IPS-NIHi7 (cell line): ENCODE measurements at regions not wholly inside any gene's neighbourhood (a gene's known extent, or its start where the extent isn't known, plus 50 kb on each side); places are given as distances from the start of the nearest gene placed in this dataset.

Experiments
- DNase-seq: peaks from one replicate; pipeline ENCODE4 v3.0.0; 2012; ENCODE audit warnings: mixed read lengths; ENCODE audit errors: extremely low spot score

DNA sequence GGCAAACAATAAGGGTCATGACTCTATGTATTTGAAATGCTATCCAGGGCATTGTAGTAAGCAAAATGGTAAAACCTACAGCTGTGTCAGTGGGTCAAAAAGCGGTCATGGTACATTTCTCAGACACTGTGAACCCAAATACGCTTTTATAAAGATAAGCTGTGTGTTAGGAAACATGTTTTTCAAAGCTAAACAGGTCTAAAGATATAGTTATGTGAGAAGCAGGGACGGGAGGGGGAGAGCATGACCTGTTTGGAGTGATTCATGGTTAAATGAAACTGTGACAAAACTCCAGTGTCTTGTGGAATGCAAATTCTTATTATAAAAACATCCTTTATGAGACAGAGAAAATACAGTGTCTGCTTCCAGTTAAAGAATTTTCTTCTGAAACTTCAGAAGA lies 205.4 kb upstream of the BMP2 start:
- DNase-seq: no peak

DNA sequence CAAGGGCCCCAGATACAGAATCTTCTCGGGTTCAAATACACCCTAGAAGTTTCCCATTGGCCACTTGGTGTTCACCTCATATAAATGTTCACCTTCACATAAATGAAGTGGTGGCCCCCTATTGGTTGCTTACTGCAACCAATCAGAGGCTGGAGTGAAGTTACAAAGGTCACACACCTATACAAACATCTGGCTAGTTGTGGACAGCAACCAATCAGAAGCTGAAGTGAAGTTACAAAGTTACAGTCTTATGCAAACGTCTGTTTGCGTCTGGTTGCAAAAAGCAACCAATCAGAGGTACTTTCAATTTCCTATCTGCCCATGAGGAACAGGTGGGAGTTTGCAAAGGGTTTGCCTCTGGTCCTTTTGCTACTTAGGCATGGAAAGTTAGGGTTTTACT lies 206.5 kb upstream of the BMP2 start:
- DNase-seq: no peak

DNA sequence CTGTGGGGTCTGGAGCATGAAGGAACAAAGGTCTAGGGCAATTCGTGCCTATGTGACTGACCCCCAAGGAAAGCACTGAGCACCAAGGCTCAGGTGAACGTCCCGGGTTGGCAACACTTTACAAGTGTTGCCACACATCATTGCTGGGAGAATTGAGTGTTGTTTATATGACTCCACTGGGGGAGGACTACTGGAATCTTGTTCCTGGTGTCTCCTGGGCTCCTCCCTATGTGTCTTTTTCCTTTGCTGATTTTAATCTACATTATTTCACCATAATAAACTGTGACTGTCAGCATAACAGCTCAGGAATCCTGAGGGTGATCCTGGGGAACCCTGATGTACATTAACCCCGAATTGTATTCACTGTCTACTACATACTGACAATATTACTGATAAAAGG lies 207.7 kb upstream of the BMP2 start:
- DNase-seq: no peak

DNA sequence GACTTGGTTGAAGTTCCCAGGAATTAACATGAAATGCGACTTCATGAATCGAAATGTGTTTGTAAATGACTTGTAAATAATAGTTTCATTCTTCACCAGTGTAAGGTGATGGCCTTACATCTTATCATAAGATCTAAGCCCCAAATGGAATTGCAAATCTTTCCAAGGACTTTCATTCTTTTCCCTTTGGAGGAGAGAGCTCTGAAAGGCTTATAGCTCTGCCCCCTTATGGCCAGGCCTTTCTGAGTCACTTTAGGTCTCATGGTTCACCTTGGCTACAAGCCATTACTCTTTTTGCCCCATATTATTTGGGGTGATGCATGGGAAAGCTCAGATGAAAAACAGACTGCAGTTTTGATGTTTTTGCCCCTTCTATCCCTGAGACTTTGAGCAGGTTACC lies 209.1 kb upstream of the BMP2 start:
- peak; percentile 41 for DNase-seq

DNA sequence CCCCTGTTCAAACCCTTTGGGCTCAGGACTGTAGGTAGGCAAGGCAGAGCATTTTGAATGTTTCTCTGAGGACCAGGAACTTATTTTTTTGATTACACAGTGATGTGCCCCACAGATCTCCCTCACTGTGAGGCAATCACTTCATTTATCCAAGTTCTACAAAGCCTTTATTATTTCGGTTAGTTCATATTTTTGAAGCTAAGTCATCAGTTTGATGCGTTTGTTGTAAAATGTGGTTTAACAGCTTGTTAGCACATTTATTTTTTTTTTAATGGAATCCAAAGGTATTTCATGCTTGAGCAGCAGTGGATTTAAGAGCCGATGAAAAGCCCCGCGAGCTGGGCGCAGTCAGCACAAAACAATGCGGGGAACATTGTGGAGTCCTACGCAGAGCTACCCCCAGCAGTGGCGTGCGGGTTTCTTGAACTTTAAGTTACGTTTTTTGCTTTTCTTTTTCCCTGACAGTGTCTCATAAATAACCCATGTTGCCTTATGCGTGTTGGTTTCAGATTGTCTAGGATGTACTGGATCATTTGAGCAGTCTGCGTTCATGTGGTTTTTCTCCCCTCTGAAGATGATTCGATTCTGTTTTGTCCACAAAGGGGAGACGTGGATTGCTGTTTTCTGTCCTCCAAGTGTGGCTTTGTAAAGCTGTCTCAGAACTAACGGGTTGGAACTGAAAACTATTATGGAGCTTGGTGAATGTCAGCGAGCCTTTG lies 233.6 kb upstream of the BMP2 start:
- DNase-seq: no peak

DNA sequence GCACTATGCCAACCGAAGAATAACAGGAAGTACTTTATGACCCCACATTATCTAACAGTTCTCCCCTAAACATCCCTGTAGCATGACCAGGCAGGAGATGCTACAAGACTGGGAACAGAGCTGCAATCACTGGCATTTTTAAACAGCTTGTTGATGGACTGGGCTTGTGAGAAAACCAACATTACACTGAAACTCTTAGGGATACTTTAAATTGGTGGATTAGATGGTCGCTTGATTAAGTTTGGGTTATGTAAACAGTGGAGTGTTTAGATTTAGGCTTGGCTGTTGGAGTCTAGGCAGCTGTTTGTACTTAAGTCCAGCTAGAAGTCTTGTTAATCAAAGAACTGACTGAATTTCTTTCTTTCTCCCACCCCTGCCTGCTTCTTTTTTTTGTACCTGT lies 234.1 kb upstream of the BMP2 start:
- no peak for DNase-seq

DNA sequence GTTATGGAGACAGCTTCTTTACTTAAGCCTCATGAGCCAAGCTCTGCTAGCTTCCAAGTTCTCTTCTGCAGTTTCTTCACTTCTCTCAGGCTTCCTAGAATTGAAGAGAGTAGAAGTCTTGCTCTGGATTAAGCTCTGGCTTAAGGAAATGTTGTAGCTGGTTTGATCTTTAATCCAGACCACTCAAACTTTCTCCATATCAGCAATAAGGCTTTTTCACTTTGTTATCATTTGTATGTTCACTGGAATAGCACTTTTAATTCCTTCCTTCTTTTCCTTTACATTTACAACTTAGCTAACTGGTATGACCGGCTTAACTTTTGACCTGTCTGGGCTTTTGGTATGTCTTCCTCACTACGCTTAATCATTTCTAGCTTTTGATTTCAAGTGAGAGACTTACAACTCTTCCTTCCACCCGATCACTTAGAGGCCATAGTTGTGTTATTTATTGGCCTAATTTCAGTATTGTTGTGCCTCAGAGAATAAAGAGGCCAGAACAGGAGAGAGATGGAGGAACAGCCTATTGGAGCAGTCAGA lies 236.6 kb upstream of the BMP2 start:
- DNase-seq: no peak

DNA sequence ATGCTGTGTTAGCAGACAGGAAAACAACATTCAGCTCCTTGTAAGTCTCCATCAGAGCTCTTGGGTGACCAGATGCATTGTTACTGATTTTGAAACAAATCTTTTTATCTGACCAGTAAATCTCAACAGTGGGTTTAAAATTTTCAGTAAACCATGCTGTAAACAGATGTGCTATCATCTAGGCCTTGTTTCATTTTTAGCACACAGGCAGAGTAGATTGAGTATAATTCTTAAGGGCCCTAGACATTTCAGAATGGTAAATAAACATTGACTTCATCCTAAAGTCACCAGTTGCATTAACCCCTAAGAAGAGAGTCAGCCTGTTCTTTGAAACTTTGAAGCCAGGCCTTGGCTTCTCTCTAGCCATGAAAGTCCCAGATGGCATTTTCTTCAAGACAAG lies 237.2 kb upstream of the BMP2 start:
- no peak for DNase-seq

DNA sequence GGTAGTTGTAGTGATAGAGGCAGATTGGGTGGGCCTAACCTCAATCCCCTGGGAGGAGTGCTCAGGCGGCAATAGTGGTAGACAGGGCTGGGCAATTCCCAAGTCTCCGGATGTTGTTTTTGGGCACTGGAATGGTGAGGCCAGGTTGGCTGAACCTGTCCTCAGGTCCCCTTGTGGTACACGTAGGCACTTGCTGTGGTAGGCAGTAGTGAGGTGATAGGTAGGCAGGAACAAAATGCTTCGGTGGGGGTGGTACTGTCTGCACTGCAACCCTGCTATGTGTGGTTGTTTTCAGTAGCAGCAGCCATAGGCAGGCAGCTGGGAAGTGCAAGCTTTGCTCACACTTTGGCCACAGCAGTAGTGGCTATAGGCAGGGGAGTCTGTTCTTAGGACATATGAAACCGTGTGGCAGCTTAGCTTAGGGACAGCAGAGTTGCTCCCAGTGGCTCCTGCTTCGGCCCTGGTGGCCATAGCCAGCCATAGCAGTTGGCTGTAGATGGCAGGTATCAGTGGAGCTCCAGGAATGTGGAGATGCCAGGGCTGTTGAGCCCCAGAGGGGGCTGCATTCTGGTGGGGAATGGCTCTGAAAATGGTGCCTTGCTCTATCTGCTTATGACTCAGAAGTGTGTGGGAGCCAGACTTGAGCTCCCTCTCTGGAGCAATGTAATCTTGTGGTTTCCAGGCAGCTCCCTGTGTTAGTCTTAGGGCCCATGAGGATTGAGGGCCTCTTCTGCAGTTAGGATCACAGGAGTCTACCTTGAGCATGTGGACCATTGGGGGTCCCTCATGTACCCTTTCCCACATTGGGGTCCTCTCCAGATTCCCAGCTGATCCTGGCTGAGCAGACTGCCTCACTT lies 241.8 kb upstream of the BMP2 start:
- peak; percentile 58 for DNase-seq

DNA sequence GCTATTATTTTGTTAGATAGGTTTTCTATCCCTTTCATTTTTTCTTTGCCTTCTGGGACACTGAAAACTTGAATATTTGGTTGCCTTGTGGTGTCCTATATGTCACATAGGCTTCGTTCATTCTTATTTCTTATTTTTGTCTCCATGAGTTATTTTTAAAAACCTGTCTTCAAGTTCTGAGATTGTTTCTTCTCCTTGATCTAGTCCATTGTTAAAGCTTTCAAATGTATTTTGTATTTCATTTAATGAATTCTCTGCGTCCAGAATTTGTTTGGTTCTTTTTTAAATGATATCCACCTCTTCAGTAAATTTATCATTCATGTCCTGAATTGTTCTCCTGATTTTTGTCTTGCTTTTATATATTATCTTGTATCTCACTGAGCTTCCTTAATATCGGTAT lies 243.2 kb upstream of the BMP2 start:
- no peak for DNase-seq

DNA sequence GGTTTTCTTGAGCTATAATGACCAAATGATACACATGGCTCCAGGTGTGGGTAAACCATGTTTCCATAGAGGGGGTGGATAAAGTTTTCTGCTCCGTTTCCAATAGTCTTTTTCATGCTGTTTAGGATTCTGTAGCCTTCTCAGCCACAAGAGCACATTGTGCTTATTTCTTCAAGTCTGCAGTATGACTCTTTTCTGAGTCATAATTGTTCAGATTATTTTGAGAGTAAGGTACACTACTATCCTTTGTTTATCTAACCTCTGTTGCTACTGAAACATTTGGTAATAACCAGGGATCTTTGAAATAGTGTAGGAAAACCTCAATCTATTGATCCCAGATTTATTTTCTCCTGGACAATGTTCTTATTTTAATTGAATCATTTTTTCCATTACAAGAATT lies 247.9 kb upstream of the BMP2 start:
- no peak for DNase-seq

DNA sequence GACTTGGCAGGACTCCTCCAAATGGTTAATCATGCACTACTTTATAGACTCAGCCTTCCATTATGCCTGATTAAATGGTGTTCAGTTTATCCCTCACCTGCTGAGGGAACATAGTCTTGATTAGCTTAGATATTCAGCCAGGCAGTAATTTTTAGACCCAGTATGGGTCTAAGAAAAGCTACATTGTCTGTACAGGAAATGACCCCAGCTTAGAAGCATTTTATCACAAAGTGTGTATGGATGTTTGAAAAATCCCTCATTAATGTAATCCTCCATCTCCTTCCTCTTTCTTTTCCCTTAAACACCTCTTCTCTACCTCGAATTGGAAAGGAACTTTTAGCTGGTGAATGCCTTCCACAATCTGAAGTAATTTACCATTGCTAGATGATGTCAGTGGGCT lies 252.2 kb upstream of the BMP2 start:
- DNase-seq: no peak

DNA sequence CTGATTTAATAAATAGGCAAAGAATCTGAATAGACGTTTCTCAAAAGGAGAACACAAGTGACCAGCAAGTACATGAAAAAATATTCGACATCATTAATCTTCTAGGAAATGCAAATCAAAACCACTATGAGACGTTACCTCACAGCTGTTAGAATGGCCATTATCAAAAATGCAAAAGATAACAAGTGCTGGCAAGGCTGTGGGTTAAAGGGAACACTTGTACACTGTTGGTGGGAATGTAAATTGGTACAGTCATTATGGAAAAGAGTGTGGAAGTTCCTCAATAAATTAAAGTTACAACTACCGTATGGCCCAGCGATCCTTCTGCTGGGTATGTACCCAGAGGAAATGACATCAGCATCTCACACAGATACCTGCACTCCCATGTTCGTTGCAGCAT lies 253.9 kb upstream of the BMP2 start:
- no peak for DNase-seq

DNA sequence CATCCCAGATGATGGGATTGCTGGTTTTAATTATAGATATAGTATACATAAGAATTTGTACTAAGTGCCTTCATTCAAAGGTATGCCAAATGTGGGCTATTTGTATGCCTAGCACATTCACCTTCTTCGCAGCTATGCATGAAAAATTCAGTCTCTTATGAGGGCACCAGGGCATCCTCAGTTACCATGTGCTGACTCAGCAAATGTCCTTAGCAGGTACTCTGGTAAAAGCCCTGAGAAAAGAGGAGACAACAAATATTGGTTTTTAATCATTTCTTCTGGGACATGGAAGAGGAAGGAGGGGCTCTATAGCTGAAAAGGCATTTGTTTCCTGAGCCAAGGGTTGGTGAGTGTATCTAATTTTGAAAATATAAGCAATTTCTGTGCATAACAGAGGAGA lies 258.1 kb upstream of the BMP2 start:
- no peak for DNase-seq

DNA sequence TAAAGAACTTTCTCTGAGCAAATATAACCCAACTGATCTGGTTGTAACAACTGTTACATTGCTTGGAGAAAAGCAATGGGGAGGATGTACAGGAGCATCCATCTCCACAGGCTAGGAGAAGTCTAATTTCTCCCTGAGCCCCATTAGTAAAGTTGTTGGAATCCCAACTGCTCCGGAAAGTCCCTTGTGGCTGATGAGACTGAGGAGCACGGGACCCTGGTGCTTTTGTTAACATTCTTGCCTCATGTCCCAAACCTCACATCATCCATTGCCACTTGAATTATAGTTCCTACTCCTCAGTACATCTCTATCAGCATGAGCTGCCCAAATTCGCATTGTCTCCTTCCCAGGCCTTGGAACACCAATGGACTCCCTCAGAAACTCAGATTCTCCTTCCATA lies 260.6 kb upstream of the BMP2 start:
- no peak for DNase-seq

DNA sequence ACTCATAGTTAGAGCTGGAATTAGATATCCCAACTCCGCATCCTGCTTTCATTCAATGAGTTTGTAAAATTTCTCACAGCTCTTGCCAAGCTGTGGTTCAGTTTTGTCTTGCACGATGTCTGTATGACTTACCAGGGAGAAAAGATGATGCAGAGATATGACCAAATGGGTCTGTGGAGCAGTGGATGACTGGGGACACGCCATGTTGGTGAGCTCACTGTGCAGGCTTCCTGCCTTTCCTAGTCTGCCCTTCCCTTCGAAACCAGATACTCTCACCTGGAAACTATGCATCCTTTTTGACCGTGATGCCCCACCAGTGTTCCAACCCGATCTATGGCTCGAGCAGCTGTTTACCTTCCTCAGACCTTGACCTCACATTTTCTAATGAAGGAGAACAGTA lies 262.7 kb upstream of the BMP2 start:
- DNase-seq: no peak

DNA sequence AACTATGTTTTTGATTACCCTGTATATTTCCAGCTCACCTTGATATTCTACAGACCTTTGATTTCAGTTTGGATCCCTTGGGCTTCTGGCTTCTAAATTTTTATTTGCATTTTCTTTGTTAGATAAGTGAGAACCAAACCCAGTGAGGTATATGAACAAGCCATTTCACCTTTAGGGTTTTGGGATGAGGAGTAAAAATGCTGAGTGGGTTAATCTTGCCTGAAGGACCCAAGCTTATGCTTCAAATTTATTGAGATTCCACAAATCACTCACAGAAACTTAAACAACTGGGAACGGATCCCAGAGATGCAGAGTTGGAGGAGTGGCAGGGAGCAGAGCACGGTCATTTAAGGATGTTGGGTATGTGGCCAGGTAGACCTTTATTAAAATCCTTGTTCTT lies 263.3 kb upstream of the BMP2 start:
- DNase-seq: no peak

DNA sequence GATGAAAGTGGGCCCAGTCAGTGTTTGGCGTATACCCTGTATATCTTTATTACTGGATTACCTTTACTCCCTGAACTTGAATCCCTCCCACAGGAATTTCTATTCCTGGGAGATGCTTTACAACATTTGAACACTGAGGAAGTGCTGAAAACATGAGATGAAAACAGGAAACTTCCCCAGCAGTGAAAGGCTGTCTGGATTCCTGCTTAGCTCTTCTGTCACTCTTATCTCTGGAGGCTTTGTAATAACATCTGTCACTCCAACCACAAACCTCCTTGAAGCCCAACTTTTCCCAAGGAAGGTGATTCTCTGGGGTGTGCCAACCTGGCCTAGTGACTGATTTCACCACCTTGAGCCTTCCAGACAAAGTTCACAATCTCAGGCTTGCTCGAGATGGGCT lies 264.5 kb upstream of the BMP2 start:
- DNase-seq: no peak

DNA sequence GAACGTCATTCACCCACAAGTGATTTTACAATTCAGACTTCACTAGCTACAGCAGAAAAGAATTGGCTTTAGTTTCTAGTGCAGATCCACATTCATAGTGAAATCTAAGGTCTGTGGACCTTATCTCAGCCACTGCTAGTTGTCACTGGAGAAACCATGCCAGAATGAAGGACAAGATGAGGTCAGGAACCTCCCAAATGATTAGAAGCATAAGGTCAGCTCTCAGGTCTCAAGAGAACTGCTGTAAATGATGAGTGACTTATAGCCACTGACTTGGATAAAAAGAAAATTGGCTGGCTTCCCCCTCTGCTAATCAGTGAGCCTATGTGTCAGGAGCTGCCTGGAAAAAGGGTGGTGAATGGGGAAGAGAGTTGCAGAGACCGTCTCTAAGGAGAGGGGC lies 265.3 kb upstream of the BMP2 start:
- no peak for DNase-seq

DNA sequence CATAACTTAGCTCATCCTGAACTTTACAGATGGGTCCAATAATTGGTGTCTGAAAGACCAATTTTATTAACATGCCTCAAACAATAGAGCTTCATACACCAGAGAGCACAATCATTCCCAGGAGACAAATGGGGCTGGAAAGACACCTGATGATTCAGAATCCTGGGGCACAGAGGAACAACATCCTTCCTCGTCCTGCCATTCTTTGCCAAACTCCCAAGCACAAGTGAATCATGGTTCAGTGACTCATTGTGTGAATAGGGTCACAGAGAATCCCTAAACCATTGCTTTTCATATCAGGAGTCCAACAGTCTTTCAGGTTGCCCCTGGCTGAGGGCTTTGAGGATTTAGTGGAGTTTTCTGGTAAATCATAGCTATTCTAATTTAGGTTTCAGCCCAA lies 266.4 kb upstream of the BMP2 start:
- no peak for DNase-seq

DNA sequence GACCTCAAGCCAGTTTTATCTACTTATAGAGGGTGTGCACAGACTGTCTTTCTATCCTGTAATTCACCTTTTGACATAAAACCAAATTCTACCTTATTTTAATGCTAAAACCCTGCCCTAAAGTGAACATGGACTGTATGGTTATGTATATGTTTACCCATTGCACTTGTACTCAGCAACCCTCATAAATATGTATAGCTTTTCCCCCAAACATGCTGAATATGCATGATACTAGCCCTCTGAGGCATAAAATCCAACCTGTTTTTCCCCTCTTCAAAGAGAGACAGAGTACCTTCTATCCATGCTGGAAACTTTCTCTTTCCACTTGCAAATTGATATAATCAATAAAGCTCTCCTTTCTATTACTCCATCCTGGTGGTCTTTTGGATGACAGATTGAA lies 267.9 kb upstream of the BMP2 start:
- no peak for DNase-seq

DNA sequence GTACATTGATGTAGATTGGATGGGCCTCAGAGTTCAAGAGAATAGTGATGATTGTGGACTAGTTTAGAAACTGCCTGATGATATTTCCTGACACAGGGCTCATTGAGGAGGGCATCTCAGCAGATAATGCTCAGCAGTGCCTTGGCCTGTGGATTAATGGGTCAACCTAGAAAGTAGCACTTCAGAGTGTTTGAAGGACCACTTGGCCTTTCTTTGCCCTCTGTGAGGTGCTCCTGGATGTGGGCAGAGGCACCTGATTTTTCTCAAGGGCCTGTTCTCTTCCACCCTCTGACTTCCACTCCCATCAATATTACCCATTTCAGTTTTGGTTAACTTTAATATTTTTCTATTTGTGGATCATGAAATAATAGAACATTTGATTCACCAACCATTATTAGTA lies 270.6 kb upstream of the BMP2 start:
- DNase-seq: no peak

DNA sequence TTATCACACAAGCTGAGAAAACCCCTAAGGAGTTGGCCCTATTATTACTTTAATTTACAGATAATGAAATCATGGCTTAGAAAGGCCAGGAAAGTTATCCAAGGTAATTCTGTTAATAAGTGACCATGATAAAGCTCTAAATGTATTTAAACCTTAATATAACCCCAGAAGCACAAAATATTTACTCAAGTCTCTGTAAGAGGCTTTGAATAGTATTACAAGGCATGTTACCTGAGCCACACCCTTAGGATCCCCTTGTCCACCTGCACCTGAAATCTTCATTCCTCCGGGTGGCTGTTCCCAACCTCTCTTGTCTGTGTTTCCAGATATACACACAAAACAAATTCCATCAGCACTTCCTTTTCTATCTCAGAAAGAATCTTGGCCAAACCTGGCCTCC lies 271.6 kb upstream of the BMP2 start:
- DNase-seq: no peak
